GM12873 (cell line): ENCODE measurements at regions not wholly inside any gene's neighbourhood (a gene's known extent, or its start where the extent isn't known, plus 50 kb on each side); places are given as distances from the start of the nearest gene placed in this dataset.

ENCODE experiments used
- TF ChIP-seq, protein P1 (sequence below): IDR thresholded peaks from 2 replicates; pipeline ENCODE4 v1.5.1; 2012; ENCODE audit warnings: low read depth, mild to moderate bottlenecking, moderate library complexity, low read length, control low read depth; ENCODE audit not compliant: insufficient read depth; ENCODE audit errors: missing control alignments

GRCh38 chr7:38051786-38052185 is 126.3 kb upstream of the STARD3NL start:
- TF ChIP-seq, protein P1, sequence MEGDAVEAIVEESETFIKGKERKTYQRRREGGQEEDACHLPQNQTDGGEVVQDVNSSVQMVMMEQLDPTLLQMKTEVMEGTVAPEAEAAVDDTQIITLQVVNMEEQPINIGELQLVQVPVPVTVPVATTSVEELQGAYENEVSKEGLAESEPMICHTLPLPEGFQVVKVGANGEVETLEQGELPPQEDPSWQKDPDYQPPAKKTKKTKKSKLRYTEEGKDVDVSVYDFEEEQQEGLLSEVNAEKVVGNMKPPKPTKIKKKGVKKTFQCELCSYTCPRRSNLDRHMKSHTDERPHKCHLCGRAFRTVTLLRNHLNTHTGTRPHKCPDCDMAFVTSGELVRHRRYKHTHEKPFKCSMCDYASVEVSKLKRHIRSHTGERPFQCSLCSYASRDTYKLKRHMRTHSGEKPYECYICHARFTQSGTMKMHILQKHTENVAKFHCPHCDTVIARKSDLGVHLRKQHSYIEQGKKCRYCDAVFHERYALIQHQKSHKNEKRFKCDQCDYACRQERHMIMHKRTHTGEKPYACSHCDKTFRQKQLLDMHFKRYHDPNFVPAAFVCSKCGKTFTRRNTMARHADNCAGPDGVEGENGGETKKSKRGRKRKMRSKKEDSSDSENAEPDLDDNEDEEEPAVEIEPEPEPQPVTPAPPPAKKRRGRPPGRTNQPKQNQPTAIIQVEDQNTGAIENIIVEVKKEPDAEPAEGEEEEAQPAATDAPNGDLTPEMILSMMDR, result no peak

DNA sequence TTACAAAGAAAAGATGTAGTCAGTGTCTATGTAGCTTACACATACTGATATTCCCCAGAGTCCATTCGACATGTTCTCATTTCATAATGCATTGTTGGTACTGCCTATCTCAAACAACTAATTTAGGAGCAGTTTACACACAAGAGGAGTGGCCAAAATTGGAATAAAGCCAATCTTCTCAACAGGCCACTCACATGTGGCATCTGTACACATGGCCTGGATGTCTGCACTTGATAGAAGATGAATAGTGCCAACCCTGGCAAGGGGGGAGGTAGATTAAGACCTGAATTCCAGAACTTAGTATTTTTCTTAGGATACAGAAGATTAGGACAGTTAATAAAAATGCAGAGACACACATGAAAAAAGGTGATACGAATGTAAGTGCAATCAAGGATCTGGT is 125.3 kb upstream of the STARD3NL start:
- TF ChIP-seq, protein P1, result no peak

- TF ChIP-seq, protein P1, result no peak
Measured at GRCh38 chr7:38054199-38054598, 123.8 kb upstream of the STARD3NL start.

DNA sequence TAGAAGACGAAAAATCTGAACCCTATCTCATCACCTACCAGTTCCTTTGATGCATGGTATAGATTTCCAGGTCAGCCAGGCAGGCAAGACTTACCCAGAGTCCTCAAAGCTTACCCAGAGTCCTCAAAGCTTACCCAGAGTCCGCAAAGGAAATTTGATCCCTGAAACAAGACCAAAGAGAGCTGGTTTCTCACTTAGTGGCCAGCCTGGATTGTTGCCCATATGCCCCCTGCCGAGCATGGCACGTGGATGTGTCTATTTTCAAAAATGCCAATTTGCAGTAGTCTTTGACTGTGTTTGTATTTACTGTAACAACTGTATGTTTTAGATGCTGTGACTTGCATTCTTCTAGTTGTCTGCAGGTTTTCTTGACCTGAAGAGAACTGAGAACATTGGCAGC is 120.2 kb upstream of the STARD3NL start:
- TF ChIP-seq, protein P1, result no peak

GRCh38 chr7:38060116-38060515 is 117.9 kb upstream of the STARD3NL start:
- TF ChIP-seq, protein P1, result no peak

GRCh38 chr7:38060637-38061036 is 117.4 kb upstream of the STARD3NL start:
- TF ChIP-seq, protein P1, result no peak

GRCh38 chr7:38066391-38066790 is 111.7 kb upstream of the STARD3NL start:
- TF ChIP-seq, protein P1, result no peak
